ENCODE measurements at regions not wholly inside any gene's neighbourhood (a gene's known extent, or its start where the extent isn't known, plus 50 kb on each side); places are given as distances from the start of the nearest gene placed in this dataset.

GRCh38 chr2:58968885-58969284 is 727.8 kb upstream of the FANCL start:
- no peak for DNase-seq

- peak; percentile 25 to 30 for DNase-seq
Observed at GRCh38 chr2:58967736-58968135, 726.6 kb upstream of the FANCL start.

GRCh38 chr2:58965602-58966001 is 724.5 kb upstream of the FANCL start:
- no peak for DNase-seq

GRCh38 chr2:58959996-58960395 is 718.9 kb upstream of the FANCL start:
- no peak for DNase-seq

GRCh38 chr2:58957188-58957840 is 716.2 kb upstream of the FANCL start:
- no peak for DNase-seq

GRCh38 chr2:58954880-58955385 is 713.8 kb upstream of the FANCL start:
- no peak for DNase-seq

- no peak for DNase-seq
Observed at GRCh38 chr2:58951722-58952121, 710.6 kb upstream of the FANCL start.

GRCh38 chr2:58950795-58951462 is 709.8 kb upstream of the FANCL start:
- no peak for DNase-seq

- DNase-seq: no peak
Observed at GRCh38 chr2:58939388-58939787, 698.3 kb upstream of the FANCL start.

- DNase-seq: no peak
Observed at GRCh38 chr2:58938988-58939387, 697.9 kb upstream of the FANCL start.

GRCh38 chr2:58932801-58933200 is 691.7 kb upstream of the FANCL start:
- no peak for DNase-seq

- no peak for DNase-seq
Observed at GRCh38 chr2:58930537-58930936, 689.4 kb upstream of the FANCL start.

- DNase-seq: no peak
Observed at GRCh38 chr2:58928973-58929372, 687.8 kb upstream of the FANCL start.

- DNase-seq: no peak
Observed at GRCh38 chr2:58928391-58928790, 687.3 kb upstream of the FANCL start.

GRCh38 chr2:58926112-58926511 is 685.0 kb upstream of the FANCL start:
- no peak for DNase-seq

GRCh38 chr2:58925676-58926081 is 684.6 kb upstream of the FANCL start:
- no peak for DNase-seq

GRCh38 chr2:58923869-58924268 is 682.7 kb upstream of the FANCL start:
- no peak for DNase-seq

- no peak for DNase-seq
Observed at GRCh38 chr2:58922245-58922644, 681.1 kb upstream of the FANCL start.

- DNase-seq: no peak
Observed at GRCh38 chr2:58921676-58922075, 680.6 kb upstream of the FANCL start.

GRCh38 chr2:58920001-58920400 is 678.9 kb upstream of the FANCL start:
- DNase-seq: no peak

- no peak for DNase-seq
Observed at GRCh38 chr2:58919316-58919715, 678.2 kb upstream of the FANCL start.

- DNase-seq: no peak
Observed at GRCh38 chr2:58918141-58918540, 677.0 kb upstream of the FANCL start.

GRCh38 chr2:58917596-58917995 is 676.5 kb upstream of the FANCL start:
- DNase-seq: no peak

- DNase-seq: no peak
Observed at GRCh38 chr2:58916063-58916462, 674.9 kb upstream of the FANCL start.
